ENCODE measurements at regions not wholly inside any gene's neighbourhood (a gene's known extent, or its start where the extent isn't known, plus 50 kb on each side); places are given as distances from the start of the nearest gene placed in this dataset.

DNA sequence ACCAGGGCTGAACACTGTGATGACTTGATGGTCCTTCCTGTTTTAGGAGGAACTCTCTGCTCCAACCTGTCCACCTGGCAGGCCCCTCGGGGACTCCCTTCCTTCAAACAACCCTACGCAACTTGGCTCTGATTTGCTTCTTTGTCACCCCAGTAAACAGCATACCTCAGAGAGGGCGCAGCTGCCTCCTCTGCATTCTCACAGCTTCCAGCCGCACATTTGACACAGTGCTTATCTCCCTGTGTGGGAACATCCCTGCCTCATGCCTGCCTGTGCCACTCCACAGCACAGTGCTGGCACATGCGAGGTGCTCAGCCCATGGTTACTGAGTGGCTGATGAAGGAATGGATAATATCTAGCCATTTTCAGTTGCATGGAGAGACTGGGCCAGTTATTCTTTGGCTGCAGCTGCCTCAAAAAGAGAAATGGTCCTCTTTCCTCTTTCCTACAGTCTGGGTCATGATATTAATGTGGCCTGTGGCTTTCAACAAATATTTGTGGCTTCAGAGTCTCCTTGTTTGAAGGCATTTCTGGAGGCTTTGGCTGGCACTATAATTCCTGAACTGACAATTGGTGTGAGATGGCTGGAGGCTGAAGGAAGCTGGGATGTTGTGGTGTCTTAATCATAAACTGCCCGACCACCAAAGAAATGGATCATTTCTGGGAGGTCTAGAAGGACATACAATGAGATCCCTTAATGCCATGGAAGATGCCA, 77.9 kb downstream of the TENT5C start:
- ATAC-seq, result no peak
- H2AFZ ChIP-seq, result no peak overlapping the region
- H3K36me3 Mint-ChIP-seq (ENCODE audit: low read depth), result no peaks in the 10 kb centered on the region
- H3K27ac Mint-ChIP-seq, result no peak overlapping the region
- H3F3A ChIP-seq (replicated peaks; ENCODE audit: low read depth), result no peaks in the 10 kb centered on the region
- H3K27ac ChIP-seq (ENCODE audit: low read depth), result no peak overlapping the region
- H3K9me3 Mint-ChIP-seq, result no peaks in the 10 kb centered on the region
- no peak for DNase-seq (ENCODE audit: low spot score)
- H3K4me2 ChIP-seq, result no peak overlapping the region
- TF ChIP-seq, protein P1, sequence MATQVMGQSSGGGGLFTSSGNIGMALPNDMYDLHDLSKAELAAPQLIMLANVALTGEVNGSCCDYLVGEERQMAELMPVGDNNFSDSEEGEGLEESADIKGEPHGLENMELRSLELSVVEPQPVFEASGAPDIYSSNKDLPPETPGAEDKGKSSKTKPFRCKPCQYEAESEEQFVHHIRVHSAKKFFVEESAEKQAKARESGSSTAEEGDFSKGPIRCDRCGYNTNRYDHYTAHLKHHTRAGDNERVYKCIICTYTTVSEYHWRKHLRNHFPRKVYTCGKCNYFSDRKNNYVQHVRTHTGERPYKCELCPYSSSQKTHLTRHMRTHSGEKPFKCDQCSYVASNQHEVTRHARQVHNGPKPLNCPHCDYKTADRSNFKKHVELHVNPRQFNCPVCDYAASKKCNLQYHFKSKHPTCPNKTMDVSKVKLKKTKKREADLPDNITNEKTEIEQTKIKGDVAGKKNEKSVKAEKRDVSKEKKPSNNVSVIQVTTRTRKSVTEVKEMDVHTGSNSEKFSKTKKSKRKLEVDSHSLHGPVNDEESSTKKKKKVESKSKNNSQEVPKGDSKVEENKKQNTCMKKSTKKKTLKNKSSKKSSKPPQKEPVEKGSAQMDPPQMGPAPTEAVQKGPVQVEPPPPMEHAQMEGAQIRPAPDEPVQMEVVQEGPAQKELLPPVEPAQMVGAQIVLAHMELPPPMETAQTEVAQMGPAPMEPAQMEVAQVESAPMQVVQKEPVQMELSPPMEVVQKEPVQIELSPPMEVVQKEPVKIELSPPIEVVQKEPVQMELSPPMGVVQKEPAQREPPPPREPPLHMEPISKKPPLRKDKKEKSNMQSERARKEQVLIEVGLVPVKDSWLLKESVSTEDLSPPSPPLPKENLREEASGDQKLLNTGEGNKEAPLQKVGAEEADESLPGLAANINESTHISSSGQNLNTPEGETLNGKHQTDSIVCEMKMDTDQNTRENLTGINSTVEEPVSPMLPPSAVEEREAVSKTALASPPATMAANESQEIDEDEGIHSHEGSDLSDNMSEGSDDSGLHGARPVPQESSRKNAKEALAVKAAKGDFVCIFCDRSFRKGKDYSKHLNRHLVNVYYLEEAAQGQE (IDR thresholded peaks at IDR 0.05; ENCODE audit: unreplicated experiment), result no peak
- TF ChIP-seq, protein P2, sequence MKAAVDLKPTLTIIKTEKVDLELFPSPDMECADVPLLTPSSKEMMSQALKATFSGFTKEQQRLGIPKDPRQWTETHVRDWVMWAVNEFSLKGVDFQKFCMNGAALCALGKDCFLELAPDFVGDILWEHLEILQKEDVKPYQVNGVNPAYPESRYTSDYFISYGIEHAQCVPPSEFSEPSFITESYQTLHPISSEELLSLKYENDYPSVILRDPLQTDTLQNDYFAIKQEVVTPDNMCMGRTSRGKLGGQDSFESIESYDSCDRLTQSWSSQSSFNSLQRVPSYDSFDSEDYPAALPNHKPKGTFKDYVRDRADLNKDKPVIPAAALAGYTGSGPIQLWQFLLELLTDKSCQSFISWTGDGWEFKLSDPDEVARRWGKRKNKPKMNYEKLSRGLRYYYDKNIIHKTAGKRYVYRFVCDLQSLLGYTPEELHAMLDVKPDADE (IDR thresholded peaks at IDR 0.05), result no peak
- TF ChIP-seq, protein P3, sequence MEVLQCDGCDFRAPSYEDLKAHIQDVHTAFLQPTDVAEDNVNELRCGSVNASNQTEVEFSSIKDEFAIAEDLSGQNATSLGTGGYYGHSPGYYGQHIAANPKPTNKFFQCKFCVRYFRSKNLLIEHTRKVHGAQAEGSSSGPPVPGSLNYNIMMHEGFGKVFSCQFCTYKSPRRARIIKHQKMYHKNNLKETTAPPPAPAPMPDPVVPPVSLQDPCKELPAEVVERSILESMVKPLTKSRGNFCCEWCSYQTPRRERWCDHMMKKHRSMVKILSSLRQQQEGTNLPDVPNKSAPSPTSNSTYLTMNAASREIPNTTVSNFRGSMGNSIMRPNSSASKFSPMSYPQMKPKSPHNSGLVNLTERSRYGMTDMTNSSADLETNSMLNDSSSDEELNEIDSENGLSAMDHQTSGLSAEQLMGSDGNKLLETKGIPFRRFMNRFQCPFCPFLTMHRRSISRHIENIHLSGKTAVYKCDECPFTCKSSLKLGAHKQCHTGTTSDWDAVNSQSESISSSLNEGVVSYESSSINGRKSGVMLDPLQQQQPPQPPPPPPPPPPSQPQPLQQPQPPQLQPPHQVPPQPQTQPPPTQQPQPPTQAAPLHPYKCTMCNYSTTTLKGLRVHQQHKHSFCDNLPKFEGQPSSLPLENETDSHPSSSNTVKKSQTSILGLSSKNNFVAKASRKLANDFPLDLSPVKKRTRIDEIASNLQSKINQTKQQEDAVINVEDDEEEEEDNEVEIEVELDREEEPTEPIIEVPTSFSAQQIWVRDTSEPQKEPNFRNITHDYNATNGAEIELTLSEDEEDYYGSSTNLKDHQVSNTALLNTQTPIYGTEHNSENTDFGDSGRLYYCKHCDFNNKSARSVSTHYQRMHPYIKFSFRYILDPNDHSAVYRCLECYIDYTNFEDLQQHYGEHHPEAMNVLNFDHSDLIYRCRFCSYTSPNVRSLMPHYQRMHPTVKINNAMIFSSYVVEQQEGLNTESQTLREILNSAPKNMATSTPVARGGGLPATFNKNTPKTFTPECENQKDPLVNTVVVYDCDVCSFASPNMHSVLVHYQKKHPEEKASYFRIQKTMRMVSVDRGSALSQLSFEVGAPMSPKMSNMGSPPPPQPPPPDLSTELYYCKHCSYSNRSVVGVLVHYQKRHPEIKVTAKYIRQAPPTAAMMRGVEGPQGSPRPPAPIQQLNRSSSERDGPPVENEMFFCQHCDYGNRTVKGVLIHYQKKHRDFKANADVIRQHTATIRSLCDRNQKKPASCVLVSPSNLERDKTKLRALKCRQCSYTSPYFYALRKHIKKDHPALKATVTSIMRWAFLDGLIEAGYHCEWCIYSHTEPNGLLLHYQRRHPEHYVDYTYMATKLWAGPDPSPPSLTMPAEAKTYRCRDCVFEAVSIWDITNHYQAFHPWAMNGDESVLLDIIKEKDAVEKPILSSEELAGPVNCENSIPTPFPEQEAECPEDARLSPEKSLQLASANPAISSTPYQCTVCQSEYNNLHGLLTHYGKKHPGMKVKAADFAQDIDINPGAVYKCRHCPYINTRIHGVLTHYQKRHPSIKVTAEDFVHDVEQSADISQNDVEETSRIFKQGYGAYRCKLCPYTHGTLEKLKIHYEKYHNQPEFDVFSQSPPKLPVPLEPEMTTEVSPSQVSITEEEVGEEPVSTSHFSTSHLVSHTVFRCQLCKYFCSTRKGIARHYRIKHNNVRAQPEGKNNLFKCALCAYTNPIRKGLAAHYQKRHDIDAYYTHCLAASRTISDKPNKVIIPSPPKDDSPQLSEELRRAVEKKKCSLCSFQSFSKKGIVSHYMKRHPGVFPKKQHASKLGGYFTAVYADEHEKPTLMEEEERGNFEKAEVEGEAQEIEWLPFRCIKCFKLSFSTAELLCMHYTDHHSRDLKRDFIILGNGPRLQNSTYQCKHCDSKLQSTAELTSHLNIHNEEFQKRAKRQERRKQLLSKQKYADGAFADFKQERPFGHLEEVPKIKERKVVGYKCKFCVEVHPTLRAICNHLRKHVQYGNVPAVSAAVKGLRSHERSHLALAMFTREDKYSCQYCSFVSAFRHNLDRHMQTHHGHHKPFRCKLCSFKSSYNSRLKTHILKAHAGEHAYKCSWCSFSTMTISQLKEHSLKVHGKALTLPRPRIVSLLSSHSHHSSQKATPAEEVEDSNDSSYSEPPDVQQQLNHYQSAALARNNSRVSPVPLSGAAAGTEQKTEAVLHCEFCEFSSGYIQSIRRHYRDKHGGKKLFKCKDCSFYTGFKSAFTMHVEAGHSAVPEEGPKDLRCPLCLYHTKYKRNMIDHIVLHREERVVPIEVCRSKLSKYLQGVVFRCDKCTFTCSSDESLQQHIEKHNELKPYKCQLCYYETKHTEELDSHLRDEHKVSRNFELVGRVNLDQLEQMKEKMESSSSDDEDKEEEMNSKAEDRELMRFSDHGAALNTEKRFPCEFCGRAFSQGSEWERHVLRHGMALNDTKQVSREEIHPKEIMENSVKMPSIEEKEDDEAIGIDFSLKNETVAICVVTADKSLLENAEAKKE (CRISPR knock-in tag; IDR thresholded peaks at IDR 0.05), result no peak
- TF ChIP-seq EZH2 (IDR thresholded peaks at IDR 0.05; ENCODE audit: low read depth, unreplicated experiment) (no peak), ZNF114 (CRISPR knock-in tag; IDR thresholded peaks at IDR 0.05) (no peak), EZH2phosphoT487 (IDR thresholded peaks at IDR 0.05; ENCODE audit: unreplicated experiment) (no peak), JUNB (IDR thresholded peaks at IDR 0.05; ENCODE audit: unreplicated experiment) (no peak), ZNF331 (CRISPR knock-in tag; IDR thresholded peaks at IDR 0.05; ENCODE audit: low read depth) (no peak), NANOG (IDR thresholded peaks at IDR 0.05; ENCODE audit: borderline replicate concordance) (no peak)
- TF ChIP-seq, protein P4, sequence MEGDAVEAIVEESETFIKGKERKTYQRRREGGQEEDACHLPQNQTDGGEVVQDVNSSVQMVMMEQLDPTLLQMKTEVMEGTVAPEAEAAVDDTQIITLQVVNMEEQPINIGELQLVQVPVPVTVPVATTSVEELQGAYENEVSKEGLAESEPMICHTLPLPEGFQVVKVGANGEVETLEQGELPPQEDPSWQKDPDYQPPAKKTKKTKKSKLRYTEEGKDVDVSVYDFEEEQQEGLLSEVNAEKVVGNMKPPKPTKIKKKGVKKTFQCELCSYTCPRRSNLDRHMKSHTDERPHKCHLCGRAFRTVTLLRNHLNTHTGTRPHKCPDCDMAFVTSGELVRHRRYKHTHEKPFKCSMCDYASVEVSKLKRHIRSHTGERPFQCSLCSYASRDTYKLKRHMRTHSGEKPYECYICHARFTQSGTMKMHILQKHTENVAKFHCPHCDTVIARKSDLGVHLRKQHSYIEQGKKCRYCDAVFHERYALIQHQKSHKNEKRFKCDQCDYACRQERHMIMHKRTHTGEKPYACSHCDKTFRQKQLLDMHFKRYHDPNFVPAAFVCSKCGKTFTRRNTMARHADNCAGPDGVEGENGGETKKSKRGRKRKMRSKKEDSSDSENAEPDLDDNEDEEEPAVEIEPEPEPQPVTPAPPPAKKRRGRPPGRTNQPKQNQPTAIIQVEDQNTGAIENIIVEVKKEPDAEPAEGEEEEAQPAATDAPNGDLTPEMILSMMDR (conservative IDR thresholded peaks at IDR 0.05; ENCODE audit: low read depth in 2 of 2), result no peak
- H3K27me3 ChIP-seq (ENCODE audit: insufficient read depth), result no peaks in the 10 kb centered on the region
- no peaks in the 10 kb centered on the region for H3K9me2 ChIP-seq (ENCODE audit: insufficient read depth)
- H3K4me3 ChIP-seq, result no peak overlapping the region
- H4K20me1 ChIP-seq (replicated peaks; ENCODE audit: insufficient read depth), result no peaks in the 10 kb centered on the region
- H3K4me1 Mint-ChIP-seq, result no peaks in the 10 kb centered on the region; the same call in 2 of the 3 replicates
- no peaks in the 10 kb centered on the region for H3K36me3 ChIP-seq (ENCODE audit: insufficient read depth)
- H3K4me3 Mint-ChIP-seq, result no peak overlapping the region
- no peaks in the 10 kb centered on the region for H3K27me3 Mint-ChIP-seq (ENCODE audit: insufficient read depth, low read depth, poor library complexity)
- H3K79me2 ChIP-seq (replicated peaks; ENCODE audit: insufficient read depth), result no peaks in the 10 kb centered on the region
- no peaks in the 10 kb centered on the region for H3K4me1 ChIP-seq (ENCODE audit: insufficient read depth)

Data from GM23338 (cell line).